Calu3 (cell line): ENCODE measurements at regions not wholly inside any gene's neighbourhood (a gene's known extent, or its start where the extent isn't known, plus 50 kb on each side); places are given as distances from the start of the nearest gene placed in this dataset.

Experiments used
- BruUV-seq: library from RNA; stranded (reverse); fragments of 400-500 nt; replicated peaks from 2 replicates; lab custom pipeline; 2021; lab: Mats Ljungman, UMichigan
- CTCF ChIA-PET: fragments of 300-600 bp; sonication (Branson Sonifier 250); formaldehyde crosslinking; loops from one replicate; lab custom pipeline; 2022; ENCODE audit warnings: antibody characterized with exemption; lab: Charles Lee
- DNase-seq: peaks from one replicate; pipeline ENCODE4 v3.0.0; 2022
- H3K27ac Mint-ChIP-seq: one replicate; pipeline ENCODE4 v1.8.0; 2022; ENCODE audit warnings: mixed read lengths; ENCODE audit not compliant: unreplicated experiment
- H3K27me3 Mint-ChIP-seq: one replicate; pipeline ENCODE4 v1.8.0; 2022; ENCODE audit warnings: mixed read lengths; ENCODE audit not compliant: unreplicated experiment
- H3K36me3 Mint-ChIP-seq: one replicate; pipeline ENCODE4 v1.8.0; 2022; ENCODE audit warnings: mild to moderate bottlenecking, moderate library complexity, mixed read lengths; ENCODE audit not compliant: insufficient read depth, unreplicated experiment
- H3K4me1 Mint-ChIP-seq: one replicate; pipeline ENCODE4 v1.8.0; 2022; ENCODE audit warnings: mild to moderate bottlenecking, low read depth, mixed read lengths; ENCODE audit not compliant: unreplicated experiment
- H3K4me3 Mint-ChIP-seq: one replicate; pipeline ENCODE4 v1.8.0; 2022; ENCODE audit warnings: mild to moderate bottlenecking, low read depth, moderate library complexity, mixed read lengths; ENCODE audit not compliant: unreplicated experiment
- H3K9me3 Mint-ChIP-seq: one replicate; pipeline ENCODE4 v1.8.0; 2022; ENCODE audit warnings: low read depth, mixed read lengths; ENCODE audit not compliant: unreplicated experiment
- intact Hi-C: fragments of 100-400 bp; cut with micrococcal nuclease; formaldehyde crosslinking; loops from one replicate; pipeline ENCODE4 v1.10.0; 2022; ENCODE audit not compliant: unreplicated experiment
- TF ChIP-seq, protein P1 (sequence below): fragments of 200-600 bp; IDR thresholded peaks from one replicate; pipeline ENCODE4 v1.8.0; 2022; ENCODE audit warnings: antibody characterized with exemption; ENCODE audit not compliant: unreplicated experiment

DNA sequence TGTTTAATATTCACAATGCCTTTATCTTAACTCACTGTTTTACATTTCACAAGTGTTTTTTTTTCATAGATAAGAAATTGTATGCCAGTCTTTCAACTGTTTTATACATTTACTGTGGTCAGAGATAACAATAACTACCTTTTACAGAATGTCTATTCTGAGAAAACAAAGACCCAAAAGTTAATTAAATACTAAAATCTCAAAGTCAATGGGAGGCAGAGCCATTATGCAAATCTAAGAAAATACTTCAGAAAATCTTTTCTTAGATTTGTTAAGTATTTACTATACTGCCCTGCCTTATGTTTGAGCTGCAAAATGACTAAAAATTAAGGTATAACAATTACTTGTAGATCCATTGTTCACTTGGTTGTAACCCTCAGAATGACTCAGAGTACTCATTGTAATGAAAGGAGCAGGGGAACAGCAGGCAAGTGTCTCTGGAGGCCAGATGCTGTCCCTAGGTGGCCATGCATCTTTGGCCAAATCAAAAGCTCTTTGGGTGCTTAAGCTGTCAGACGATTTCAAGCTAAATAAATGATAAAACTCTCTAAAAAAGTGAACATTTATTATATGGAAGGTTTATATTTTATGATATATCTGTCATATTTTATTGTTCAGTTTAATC lies 770.1 kb upstream of the PCDH20 start:
- CTCF ChIA-PET = no interaction called here
- Mint-ChIP-seq H3K9me3 (no peaks in the 10 kb centered on the region), H3K4me1 (no peaks in the 10 kb centered on the region), H3K27ac (no peak overlapping the region), H3K36me3 (no peaks in the 10 kb centered on the region), H3K27me3 (no peaks in the 10 kb centered on the region), H3K4me3 (no peak overlapping the region)
- no TSS peak for BruUV-seq
- intact Hi-C loops = no loop called here
- TF ChIP-seq, protein P1, sequence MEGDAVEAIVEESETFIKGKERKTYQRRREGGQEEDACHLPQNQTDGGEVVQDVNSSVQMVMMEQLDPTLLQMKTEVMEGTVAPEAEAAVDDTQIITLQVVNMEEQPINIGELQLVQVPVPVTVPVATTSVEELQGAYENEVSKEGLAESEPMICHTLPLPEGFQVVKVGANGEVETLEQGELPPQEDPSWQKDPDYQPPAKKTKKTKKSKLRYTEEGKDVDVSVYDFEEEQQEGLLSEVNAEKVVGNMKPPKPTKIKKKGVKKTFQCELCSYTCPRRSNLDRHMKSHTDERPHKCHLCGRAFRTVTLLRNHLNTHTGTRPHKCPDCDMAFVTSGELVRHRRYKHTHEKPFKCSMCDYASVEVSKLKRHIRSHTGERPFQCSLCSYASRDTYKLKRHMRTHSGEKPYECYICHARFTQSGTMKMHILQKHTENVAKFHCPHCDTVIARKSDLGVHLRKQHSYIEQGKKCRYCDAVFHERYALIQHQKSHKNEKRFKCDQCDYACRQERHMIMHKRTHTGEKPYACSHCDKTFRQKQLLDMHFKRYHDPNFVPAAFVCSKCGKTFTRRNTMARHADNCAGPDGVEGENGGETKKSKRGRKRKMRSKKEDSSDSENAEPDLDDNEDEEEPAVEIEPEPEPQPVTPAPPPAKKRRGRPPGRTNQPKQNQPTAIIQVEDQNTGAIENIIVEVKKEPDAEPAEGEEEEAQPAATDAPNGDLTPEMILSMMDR = no peak
- no peak for DNase-seq

DNA sequence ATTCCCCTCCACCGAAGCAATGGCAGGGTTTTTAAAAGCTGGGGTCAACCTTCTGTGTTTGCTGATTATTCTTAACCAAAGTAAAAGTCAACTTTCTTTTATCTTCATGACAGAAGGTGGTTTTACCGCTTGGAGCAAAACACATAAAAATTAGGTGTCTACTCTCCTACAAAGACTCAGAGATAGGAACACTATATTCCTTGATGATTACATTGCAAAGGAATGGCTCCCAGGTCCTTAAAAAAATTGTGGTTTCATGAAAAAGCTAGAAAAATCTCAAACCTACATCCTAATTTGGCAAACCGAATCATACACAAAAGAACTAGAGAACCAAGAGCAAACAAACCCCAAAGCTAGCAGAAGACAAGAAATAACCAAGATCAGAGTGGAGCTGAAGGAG lies 760.4 kb upstream of the PCDH20 start:
- no peak overlapping the region for H3K27ac Mint-ChIP-seq
- H3K4me1 Mint-ChIP-seq = no peaks in the 10 kb centered on the region
- H3K9me3 Mint-ChIP-seq = no peaks in the 10 kb centered on the region
- intact Hi-C loops = no loop called here
- no peak for DNase-seq
- H3K27me3 Mint-ChIP-seq = no peaks in the 10 kb centered on the region
- BruUV-seq = no TSS peak
- TF ChIP-seq, protein P1 = no peak
- H3K36me3 Mint-ChIP-seq = no peaks in the 10 kb centered on the region
- H3K4me3 Mint-ChIP-seq = no peak overlapping the region
- CTCF ChIA-PET = no interaction called here

DNA sequence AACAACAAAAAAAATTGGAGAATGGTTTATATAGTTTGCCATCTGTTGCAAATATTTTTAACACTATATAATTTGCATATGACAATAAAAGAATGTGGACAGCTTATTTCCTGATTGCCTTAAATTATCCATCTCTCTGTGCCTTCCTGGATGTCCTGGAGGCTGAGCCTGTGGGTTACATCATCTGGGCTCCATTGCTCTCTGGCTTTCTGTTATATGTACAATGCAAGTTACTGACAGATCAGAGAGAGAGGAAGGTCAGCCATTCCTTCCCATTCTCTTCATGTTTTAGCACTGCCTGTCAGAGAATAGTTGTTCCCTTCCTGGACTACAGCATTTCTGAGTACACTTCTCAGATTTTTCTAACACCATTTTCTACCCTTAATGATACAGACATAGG lies 758.3 kb upstream of the PCDH20 start:
- no TSS peak for BruUV-seq
- TF ChIP-seq, protein P1 = no peak
- H3K27ac Mint-ChIP-seq = no peak overlapping the region
- CTCF ChIA-PET = no interaction called here
- no peaks in the 10 kb centered on the region for H3K4me1 Mint-ChIP-seq
- H3K27me3 Mint-ChIP-seq = no peaks in the 10 kb centered on the region
- no peak overlapping the region for H3K4me3 Mint-ChIP-seq
- intact Hi-C loops = no loop called here
- H3K36me3 Mint-ChIP-seq = no peaks in the 10 kb centered on the region
- H3K9me3 Mint-ChIP-seq = peaks cover 2% of the 10 kb centered on the region
- no peak for DNase-seq

DNA sequence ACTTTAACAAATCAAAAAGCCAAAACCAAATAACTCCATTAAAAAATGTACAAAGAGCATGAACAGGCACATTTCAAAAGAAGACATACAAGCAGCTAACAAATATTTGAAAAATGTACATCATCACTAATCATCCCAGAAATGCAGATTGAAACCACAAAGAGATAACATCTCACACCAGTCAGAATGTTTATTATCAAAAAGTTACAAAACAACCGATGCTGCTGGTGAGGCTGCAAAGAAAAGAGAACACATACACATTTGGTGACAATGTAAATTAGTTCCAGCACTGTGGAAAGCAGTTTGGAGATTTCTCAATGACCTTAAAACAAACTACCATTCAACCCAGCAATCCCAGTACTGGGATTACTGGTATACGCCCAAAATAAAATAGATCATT lies 756.0 kb upstream of the PCDH20 start:
- Mint-ChIP-seq H3K4me1 (no peaks in the 10 kb centered on the region), H3K27ac (no peak overlapping the region), H3K27me3 (no peaks in the 10 kb centered on the region), H3K36me3 (no peaks in the 10 kb centered on the region), H3K9me3 (peaks cover 2% of the 10 kb centered on the region), H3K4me3 (no peak overlapping the region)
- intact Hi-C loops = no loop called here
- TF ChIP-seq, protein P1 = no peak
- no TSS peak for BruUV-seq
- CTCF ChIA-PET = no interaction called here
- no peak for DNase-seq
